AG09309 (cell line): ENCODE measurements at regions not wholly inside any gene's neighbourhood (a gene's known extent, or its start where the extent isn't known, plus 50 kb on each side); places are given as distances from the start of the nearest gene placed in this dataset.

Experiments
- DNase-seq: peaks from one replicate; pipeline ENCODE4 v3.0.0-alpha.2; 2010; ENCODE audit warnings: low read depth
- H3K4me3 ChIP-seq: 2 replicates; pipeline ENCODE4 v1.5.1; 2011; ENCODE audit warnings: mild to moderate bottlenecking, low read depth, low read length, moderate library complexity; ENCODE audit not compliant: control insufficient read depth
- TF ChIP-seq, protein P1 (sequence below): IDR thresholded peaks from 2 replicates; pipeline ENCODE4 v1.5.1; 2011; ENCODE audit warnings: mild to moderate bottlenecking, low read depth, low read length, inconsistent platforms; ENCODE audit not compliant: insufficient read depth, control insufficient read depth; ENCODE audit errors: missing control alignments

DNA sequence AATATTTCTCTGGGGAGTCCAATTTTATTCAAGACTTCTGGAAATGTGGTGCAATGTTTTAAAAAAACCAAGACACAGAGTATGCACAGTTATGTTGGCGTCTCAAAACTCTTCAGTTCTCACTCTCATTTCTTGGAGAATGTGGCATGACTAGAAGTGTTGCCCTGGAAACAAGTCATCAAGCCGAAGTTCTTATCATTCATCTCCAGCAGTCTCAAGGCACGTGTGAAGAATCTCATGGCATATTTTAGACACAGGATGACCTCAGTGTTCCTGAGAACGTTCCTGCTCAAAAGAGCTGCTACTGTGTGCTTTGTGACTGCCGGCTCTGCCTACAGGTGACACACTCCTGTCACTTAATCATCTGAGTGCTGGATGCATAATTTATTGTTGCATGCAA, 147.4 kb upstream of the IRX4 start:
- no peak for DNase-seq
- TF ChIP-seq, protein P1, sequence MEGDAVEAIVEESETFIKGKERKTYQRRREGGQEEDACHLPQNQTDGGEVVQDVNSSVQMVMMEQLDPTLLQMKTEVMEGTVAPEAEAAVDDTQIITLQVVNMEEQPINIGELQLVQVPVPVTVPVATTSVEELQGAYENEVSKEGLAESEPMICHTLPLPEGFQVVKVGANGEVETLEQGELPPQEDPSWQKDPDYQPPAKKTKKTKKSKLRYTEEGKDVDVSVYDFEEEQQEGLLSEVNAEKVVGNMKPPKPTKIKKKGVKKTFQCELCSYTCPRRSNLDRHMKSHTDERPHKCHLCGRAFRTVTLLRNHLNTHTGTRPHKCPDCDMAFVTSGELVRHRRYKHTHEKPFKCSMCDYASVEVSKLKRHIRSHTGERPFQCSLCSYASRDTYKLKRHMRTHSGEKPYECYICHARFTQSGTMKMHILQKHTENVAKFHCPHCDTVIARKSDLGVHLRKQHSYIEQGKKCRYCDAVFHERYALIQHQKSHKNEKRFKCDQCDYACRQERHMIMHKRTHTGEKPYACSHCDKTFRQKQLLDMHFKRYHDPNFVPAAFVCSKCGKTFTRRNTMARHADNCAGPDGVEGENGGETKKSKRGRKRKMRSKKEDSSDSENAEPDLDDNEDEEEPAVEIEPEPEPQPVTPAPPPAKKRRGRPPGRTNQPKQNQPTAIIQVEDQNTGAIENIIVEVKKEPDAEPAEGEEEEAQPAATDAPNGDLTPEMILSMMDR = no peak
- no peak overlapping the region for H3K4me3 ChIP-seq

DNA sequence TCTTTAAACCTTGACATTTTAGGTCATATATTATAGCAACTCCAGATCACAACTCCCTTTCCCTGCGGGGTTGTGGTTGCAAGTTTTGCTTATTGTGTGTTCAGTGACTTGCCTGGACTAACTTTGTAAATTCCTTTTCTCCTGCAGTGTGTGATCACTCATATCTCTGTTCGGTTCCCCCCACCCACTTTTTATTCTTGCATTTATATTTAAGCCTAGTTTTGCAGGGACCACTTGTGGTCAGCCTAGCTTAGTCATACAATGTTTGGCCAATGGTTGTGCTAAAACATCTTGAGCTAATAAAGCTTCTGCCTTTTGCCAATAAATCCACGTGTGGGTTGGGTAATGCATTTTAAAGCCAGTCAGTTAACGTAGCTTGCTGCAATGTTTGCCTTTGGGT, 146.5 kb upstream of the IRX4 start:
- H3K4me3 ChIP-seq = no peak overlapping the region
- DNase-seq = no peak

GRCh38 chr5:2027790-2028189, 145.1 kb upstream of the IRX4 start:
- no peak overlapping the region for H3K4me3 ChIP-seq
- TF ChIP-seq, protein P1 = no peak
- DNase-seq = no peak

More for the DNA sequence above, 146.5 kb upstream of the IRX4 start:
- TF ChIP-seq, protein P1 = no peak

- DNase-seq = no peak
- TF ChIP-seq, protein P1 = no peak
- no peak overlapping the region for H3K4me3 ChIP-seq
Observed at GRCh38 chr5:2024986-2025721, 142.4 kb upstream of the IRX4 start.

GRCh38 chr5:2023196-2023595, 140.5 kb upstream of the IRX4 start:
- no peak overlapping the region for H3K4me3 ChIP-seq
- TF ChIP-seq, protein P1 = no peak
- DNase-seq = no peak

GRCh38 chr5:2022436-2022835, 139.7 kb upstream of the IRX4 start:
- DNase-seq = no peak
- no peak overlapping the region for H3K4me3 ChIP-seq
- TF ChIP-seq, protein P1 = no peak
